NCI-H460 (cell line): ENCODE measurements at regions not wholly inside any gene's neighbourhood (a gene's known extent, or its start where the extent isn't known, plus 50 kb on each side); places are given as distances from the start of the nearest gene placed in this dataset.

Experiments used
- DNase-seq: peaks from one replicate; pipeline ENCODE4 v3.0.0-alpha.2; 2016; ENCODE audit warnings: low read depth; ENCODE audit errors: extremely low read depth

- DNase-seq, result no peak
Observed at GRCh38 chr11:37571246-37571645, 973.2 kb upstream of the RAG2 start.

- no peak for DNase-seq
Observed at GRCh38 chr11:37560991-37561390, 963.0 kb upstream of the RAG2 start.

- no peak for DNase-seq
Observed at GRCh38 chr11:37560346-37560745, 962.3 kb upstream of the RAG2 start.

- no peak for DNase-seq
Observed at GRCh38 chr11:37558619-37559210, 960.7 kb upstream of the RAG2 start.

- DNase-seq, result no peak
Observed at GRCh38 chr11:37557990-37558389, 960.0 kb upstream of the RAG2 start.

- no peak for DNase-seq
Observed at GRCh38 chr11:37552284-37552683, 954.2 kb upstream of the RAG2 start.

- DNase-seq, result no peak
Observed at GRCh38 chr11:37544491-37544890, 946.5 kb upstream of the RAG2 start.

- DNase-seq, result no peak
Observed at GRCh38 chr11:37533830-37534229, 935.8 kb upstream of the RAG2 start.

GRCh38 chr11:37533087-37533486, 935.1 kb upstream of the RAG2 start:
- DNase-seq, result no peak

GRCh38 chr11:37532271-37532670, 934.2 kb upstream of the RAG2 start:
- no peak for DNase-seq

- DNase-seq, result no peak
Observed at GRCh38 chr11:37527545-37527944, 929.5 kb upstream of the RAG2 start.

- no peak for DNase-seq
Observed at GRCh38 chr11:37525336-37525735, 927.3 kb upstream of the RAG2 start.

- DNase-seq, result no peak
Observed at GRCh38 chr11:37519781-37520180, 921.7 kb upstream of the RAG2 start.

GRCh38 chr11:37512156-37512780, 914.2 kb upstream of the RAG2 start:
- no peak for DNase-seq

GRCh38 chr11:37511425-37511933, 913.4 kb upstream of the RAG2 start:
- no peak for DNase-seq

GRCh38 chr11:37509506-37509905, 911.5 kb upstream of the RAG2 start:
- DNase-seq, result no peak

- no peak for DNase-seq
Observed at GRCh38 chr11:37506531-37506930, 908.5 kb upstream of the RAG2 start.

GRCh38 chr11:37505406-37505805, 907.4 kb upstream of the RAG2 start:
- DNase-seq, result no peak

- no peak for DNase-seq
Observed at GRCh38 chr11:37504921-37505320, 906.9 kb upstream of the RAG2 start.

- DNase-seq, result no peak
Observed at GRCh38 chr11:37504060-37504611, 906.1 kb upstream of the RAG2 start.

GRCh38 chr11:37503411-37504059, 905.5 kb upstream of the RAG2 start:
- no peak for DNase-seq

- DNase-seq, result no peak
Observed at GRCh38 chr11:37502202-37502601, 904.2 kb upstream of the RAG2 start.
